DND-41 (cell line): ENCODE measurements at regions not wholly inside any gene's neighbourhood (a gene's known extent, or its start where the extent isn't known, plus 50 kb on each side); places are given as distances from the start of the nearest gene placed in this dataset.

ENCODE experiments used
- ATAC-seq: fragments of 200-7000 bp; cut with Tn5 transposase; 3 replicates; pipeline ENCODE4 v1.9.1; 2021; ENCODE audit warnings: low read depth; ENCODE audit not compliant: insufficient read depth
- DNase-seq: peaks from one replicate; pipeline ENCODE4 v3.0.0-alpha.2; 2020
- H2AFZ ChIP-seq: 2 replicates; pipeline ENCODE4 v1.6.0; 2012; ENCODE audit warnings: low read depth, low read length
- H3K27ac ChIP-seq: 2 replicates; pipeline ENCODE4 v1.5.1; 2012; ENCODE audit warnings: low read length, inconsistent platforms
- H3K27me3 ChIP-seq: fragments of 200-600 bp; sonication (generic); 2 replicates; pipeline ENCODE4 v1.6.0; 2012; ENCODE audit warnings: low read length, mild to moderate bottlenecking, inconsistent platforms; ENCODE audit not compliant: insufficient read depth, poor library complexity
- H3K36me3 ChIP-seq: 2 replicates; pipeline ENCODE4 v1.5.1; 2012; ENCODE audit warnings: low read length, inconsistent platforms; ENCODE audit not compliant: insufficient read depth
- H3K4me1 ChIP-seq: 2 replicates; pipeline ENCODE4 v1.5.1; 2012; ENCODE audit warnings: mild to moderate bottlenecking, low read length; ENCODE audit not compliant: insufficient read depth
- H3K4me2 ChIP-seq: 2 replicates; pipeline ENCODE4 v1.6.0; 2012; ENCODE audit warnings: mild to moderate bottlenecking, moderate library complexity, low read length, inconsistent platforms; ENCODE audit not compliant: insufficient read depth
- H3K4me3 ChIP-seq, 2 experiments: fragments of 200-600 bp in 1 of 2; shearing (Covaris generic) in 1 of 2; 2 replicates each; pipeline ENCODE4 v1.5.1; 2012 to 2016; ENCODE audit warnings: inconsistent platforms in 2 of 2, low read length in 2 of 2, mild to moderate bottlenecking in 2 of 2, low read depth in 1 of 2, moderate library complexity in 1 of 2
- H3K79me2 ChIP-seq: 2 replicates; pipeline ENCODE4 v1.6.0; 2012; ENCODE audit warnings: low read length, inconsistent platforms; ENCODE audit not compliant: insufficient read depth
- H3K9ac ChIP-seq: 2 replicates; pipeline ENCODE4 v1.6.0; 2012; ENCODE audit warnings: low read depth, mild to moderate bottlenecking, inconsistent platforms, low read length, moderate library complexity
- H3K9me3 ChIP-seq: 2 replicates; pipeline ENCODE4 v1.5.1; 2012; ENCODE audit warnings: low read length, moderate library complexity, mild to moderate bottlenecking, inconsistent platforms; ENCODE audit not compliant: insufficient read depth, severe bottlenecking
- H4K20me1 ChIP-seq: 2 replicates; pipeline ENCODE4 v1.6.0; 2012; ENCODE audit warnings: low read length; ENCODE audit not compliant: insufficient read depth
- EZH2 ChIP-seq: IDR thresholded peaks from 3 replicates; pipeline ENCODE4 v1.6.1; 2012; ENCODE audit warnings: borderline replicate concordance, low read depth, mild to moderate bottlenecking, moderate library complexity, low read length, inconsistent platforms; ENCODE audit not compliant: severe bottlenecking
- TF ChIP-seq, protein P1 (sequence below): IDR thresholded peaks from 2 replicates; pipeline ENCODE4 v1.5.1; 2012; ENCODE audit warnings: borderline replicate concordance, low read length, moderate library complexity, mild to moderate bottlenecking; ENCODE audit not compliant: poor library complexity, severe bottlenecking; ENCODE audit errors: extremely low read depth

DNA sequence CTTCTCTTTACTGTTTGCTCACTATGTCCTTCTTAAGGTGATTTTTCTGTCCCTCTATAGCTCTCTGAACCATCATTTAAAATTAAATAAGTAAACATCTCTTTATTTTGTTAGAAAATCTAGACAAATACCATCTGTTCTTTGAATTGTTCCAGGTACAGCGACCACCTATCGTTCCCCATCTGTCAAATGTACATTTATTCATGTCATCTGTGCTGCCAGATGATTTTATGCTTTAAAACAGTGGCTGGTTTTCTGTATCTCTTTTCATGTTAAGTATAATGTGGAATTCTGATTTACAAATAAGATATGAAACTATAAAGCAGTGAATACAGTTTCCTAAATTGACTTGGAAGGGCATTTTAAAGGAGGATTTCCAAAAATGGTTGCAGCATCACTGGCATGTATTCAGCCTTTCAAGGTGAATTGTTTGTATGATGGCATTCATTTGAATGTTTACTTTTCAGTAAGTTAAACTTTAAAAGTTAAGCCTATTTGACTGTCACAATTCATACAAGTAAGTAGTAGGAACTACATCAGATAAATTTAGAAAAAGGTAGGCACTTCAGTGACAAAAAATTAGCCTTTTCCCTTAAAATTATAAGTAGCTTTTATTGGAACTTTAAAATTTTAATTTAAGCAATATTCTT lies 92.6 kb upstream of the CLVS2 start:
- Histone ChIP-seq H3K4me2 (no peak overlapping the region), H3K36me3 (no peaks in the 10 kb centered on the region), H3K9ac (no peak overlapping the region), H3K27ac (no peak overlapping the region), H3K4me1 (no peaks in the 10 kb centered on the region), H3K9me3 (no peaks in the 10 kb centered on the region), H3K4me3 (no peak overlapping the region), H3K79me2 (no peaks in the 10 kb centered on the region), H3K27me3 (no peaks in the 10 kb centered on the region), H4K20me1 (no peaks in the 10 kb centered on the region), H2AFZ (no peak overlapping the region)
- ATAC-seq (no peak), DNase-seq (no peak)
- TF ChIP-seq, protein P1, sequence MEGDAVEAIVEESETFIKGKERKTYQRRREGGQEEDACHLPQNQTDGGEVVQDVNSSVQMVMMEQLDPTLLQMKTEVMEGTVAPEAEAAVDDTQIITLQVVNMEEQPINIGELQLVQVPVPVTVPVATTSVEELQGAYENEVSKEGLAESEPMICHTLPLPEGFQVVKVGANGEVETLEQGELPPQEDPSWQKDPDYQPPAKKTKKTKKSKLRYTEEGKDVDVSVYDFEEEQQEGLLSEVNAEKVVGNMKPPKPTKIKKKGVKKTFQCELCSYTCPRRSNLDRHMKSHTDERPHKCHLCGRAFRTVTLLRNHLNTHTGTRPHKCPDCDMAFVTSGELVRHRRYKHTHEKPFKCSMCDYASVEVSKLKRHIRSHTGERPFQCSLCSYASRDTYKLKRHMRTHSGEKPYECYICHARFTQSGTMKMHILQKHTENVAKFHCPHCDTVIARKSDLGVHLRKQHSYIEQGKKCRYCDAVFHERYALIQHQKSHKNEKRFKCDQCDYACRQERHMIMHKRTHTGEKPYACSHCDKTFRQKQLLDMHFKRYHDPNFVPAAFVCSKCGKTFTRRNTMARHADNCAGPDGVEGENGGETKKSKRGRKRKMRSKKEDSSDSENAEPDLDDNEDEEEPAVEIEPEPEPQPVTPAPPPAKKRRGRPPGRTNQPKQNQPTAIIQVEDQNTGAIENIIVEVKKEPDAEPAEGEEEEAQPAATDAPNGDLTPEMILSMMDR, result no peak
- TF ChIP-seq EZH2, result no peak

- Histone ChIP-seq H4K20me1 (no peaks in the 10 kb centered on the region), H3K4me1 (no peaks in the 10 kb centered on the region), H3K27me3 (no peaks in the 10 kb centered on the region), H3K4me3 (no peak overlapping the region), H3K79me2 (no peaks in the 10 kb centered on the region), H3K27ac (no peak overlapping the region), H3K4me2 (no peak overlapping the region), H2AFZ (peak overlapping the region; percentile 39; the same call in 1 of the 2 replicates), H3K9me3 (no peaks in the 10 kb centered on the region), H3K36me3 (no peaks in the 10 kb centered on the region), H3K9ac (no peak overlapping the region)
- DNase-seq, result no peak
- TF ChIP-seq EZH2, result no peak
- TF ChIP-seq, protein P1, result no peak
- ATAC-seq, result no peak
These were observed 91.9 kb upstream of the CLVS2 start for GRCh38 chr6:122904166-122904565.

- Histone ChIP-seq H3K9ac (no peak overlapping the region), H3K27me3 (no peaks in the 10 kb centered on the region), H3K4me2 (no peak overlapping the region), H2AFZ (no peak overlapping the region), H3K36me3 (no peaks in the 10 kb centered on the region), H3K4me3 (no peak overlapping the region), H4K20me1 (no peaks in the 10 kb centered on the region), H3K79me2 (no peaks in the 10 kb centered on the region), H3K27ac (no peak overlapping the region), H3K4me1 (no peaks in the 10 kb centered on the region), H3K9me3 (peaks cover 24% of the 10 kb centered on the region)
- ATAC-seq (no peak), DNase-seq (no peak)
- no peak for TF ChIP-seq EZH2
- TF ChIP-seq, protein P1, result no peak
These were observed 82.5 kb upstream of the CLVS2 start for GRCh38 chr6:122913558-122913957.
